DMS114 treated with DMSO at 0.1 percent for 48 hours (cell line): ENCODE measurements at regions not wholly inside any gene's neighbourhood (a gene's known extent, or its start where the extent isn't known, plus 50 kb on each side); places are given as distances from the start of the nearest gene placed in this dataset.
"Not testable (repeated sequence)": the region's sequence is repeated elsewhere in the genome, so short reads cannot be mapped to it uniquely, and the experiment has no call there.

Experiments
- DNase-seq: peaks from one replicate; lab custom pipeline; 2025; ENCODE audit not compliant: unreplicated experiment; lab: John Stamatoyannopoulos, UW

- no peak for DNase-seq
Observed at GRCh38 chr1:73772941-73773340, 425.0 kb downstream of the LRRIQ3 start.

GRCh38 chr1:73771396-73771795 is 426.6 kb downstream of the LRRIQ3 start:
- no peak for DNase-seq

GRCh38 chr1:73770109-73770905 is 427.7 kb downstream of the LRRIQ3 start:
- DNase-seq = no peak

- no peak for DNase-seq
Observed at GRCh38 chr1:73766786-73767348, 431.1 kb downstream of the LRRIQ3 start.

- no peak for DNase-seq
Observed at GRCh38 chr1:73765551-73766233, 432.3 kb downstream of the LRRIQ3 start.

GRCh38 chr1:73761559-73761958 is 436.4 kb downstream of the LRRIQ3 start:
- no peak for DNase-seq

GRCh38 chr1:73759011-73759410 is 439.0 kb downstream of the LRRIQ3 start:
- no peak for DNase-seq

GRCh38 chr1:73756817-73757216 is 441.2 kb downstream of the LRRIQ3 start:
- no peak for DNase-seq

- DNase-seq = no peak
Observed at GRCh38 chr1:73755649-73756048, 442.3 kb downstream of the LRRIQ3 start.

GRCh38 chr1:73749996-73750395 is 448.0 kb downstream of the LRRIQ3 start:
- DNase-seq = no peak

- no peak for DNase-seq
Observed at GRCh38 chr1:73744985-73745384, 453.0 kb downstream of the LRRIQ3 start.

- DNase-seq = no peak
Observed at GRCh38 chr1:73736125-73736524, 461.9 kb downstream of the LRRIQ3 start.

- no peak for DNase-seq
Observed at GRCh38 chr1:73727036-73727435, 470.9 kb downstream of the LRRIQ3 start.

- no peak for DNase-seq
Observed at GRCh38 chr1:73722055-73722454, 475.9 kb downstream of the LRRIQ3 start.

GRCh38 chr1:73717976-73718375 is 480.0 kb downstream of the LRRIQ3 start:
- DNase-seq = no peak

GRCh38 chr1:73711089-73711488 is 486.9 kb downstream of the LRRIQ3 start:
- DNase-seq = no peak

GRCh38 chr1:73701826-73702225 is 496.1 kb downstream of the LRRIQ3 start:
- DNase-seq = no peak

GRCh38 chr1:73676186-73676585 is 521.8 kb downstream of the LRRIQ3 start:
- no peak for DNase-seq

- DNase-seq = peak; percentile 46
Observed at GRCh38 chr1:73674945-73675561, 522.9 kb downstream of the LRRIQ3 start.

- no peak for DNase-seq
Observed at GRCh38 chr1:73673971-73674370, 524.0 kb downstream of the LRRIQ3 start.

GRCh38 chr1:73671530-73671929 is 526.4 kb downstream of the LRRIQ3 start:
- no peak for DNase-seq

GRCh38 chr1:73667959-73668358 is 530.0 kb downstream of the LRRIQ3 start:
- not testable (repeated sequence) for DNase-seq
